Lower leg skin (tissue), 3 donors: ENCODE measurements at regions not wholly inside any gene's neighbourhood (a gene's known extent, or its start where the extent isn't known, plus 50 kb on each side); places are given as distances from the start of the nearest gene placed in this dataset.

Source experiments
- CTCF ChIP-seq, 3 donors: fragments of 450-650 bp; IDR thresholded peaks; one replicate each; pipeline ENCODE4 v1.5.1; 2016; ENCODE audit warnings: antibody characterized with exemption in 3 of 3, mild to moderate bottlenecking in 3 of 3, moderate library complexity in 2 of 3
- POLR2A ChIP-seq, 2 donors: fragments of 450-650 bp; IDR thresholded peaks; one replicate each; pipeline ENCODE4 v1.6.1; 2016 to 2017; ENCODE audit warnings: antibody characterized with exemption in 2 of 2, mild to moderate bottlenecking in 1 of 2, moderate library complexity in 1 of 2

GRCh38 chr6:6479785-6480184 lies 108.7 kb upstream of the LY86 start:
- TF ChIP-seq POLR2A (IDR thresholded peaks at IDR 0.05) (no peak), CTCF (IDR thresholded peaks at IDR 0.05) (no peak)
